ENCODE measurements at regions not wholly inside any gene's neighbourhood (a gene's known extent, or its start where the extent isn't known, plus 50 kb on each side); places are given as distances from the start of the nearest gene placed in this dataset.

DNA sequence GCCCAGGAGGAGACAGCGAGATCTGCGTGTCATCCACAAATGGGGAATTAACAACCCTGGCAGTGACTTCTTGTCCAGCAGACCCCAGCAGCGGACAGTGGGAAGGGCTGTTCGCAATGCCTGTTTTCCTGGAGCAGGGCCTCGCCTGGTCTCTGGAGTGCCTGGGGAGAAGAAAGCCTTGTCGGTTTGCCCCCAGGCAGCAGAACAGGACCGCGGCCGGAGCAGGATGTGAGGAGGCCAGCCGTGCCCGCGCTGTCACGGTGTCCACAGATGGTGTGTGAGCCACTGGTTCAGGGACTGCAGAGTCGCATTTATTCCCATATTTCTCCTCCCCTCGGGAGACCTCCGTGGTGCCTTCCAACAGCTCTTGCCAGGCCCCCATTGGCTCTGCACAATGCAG is 68.5 kb upstream of the GSE1 start:
- TF ChIP-seq, protein P1, sequence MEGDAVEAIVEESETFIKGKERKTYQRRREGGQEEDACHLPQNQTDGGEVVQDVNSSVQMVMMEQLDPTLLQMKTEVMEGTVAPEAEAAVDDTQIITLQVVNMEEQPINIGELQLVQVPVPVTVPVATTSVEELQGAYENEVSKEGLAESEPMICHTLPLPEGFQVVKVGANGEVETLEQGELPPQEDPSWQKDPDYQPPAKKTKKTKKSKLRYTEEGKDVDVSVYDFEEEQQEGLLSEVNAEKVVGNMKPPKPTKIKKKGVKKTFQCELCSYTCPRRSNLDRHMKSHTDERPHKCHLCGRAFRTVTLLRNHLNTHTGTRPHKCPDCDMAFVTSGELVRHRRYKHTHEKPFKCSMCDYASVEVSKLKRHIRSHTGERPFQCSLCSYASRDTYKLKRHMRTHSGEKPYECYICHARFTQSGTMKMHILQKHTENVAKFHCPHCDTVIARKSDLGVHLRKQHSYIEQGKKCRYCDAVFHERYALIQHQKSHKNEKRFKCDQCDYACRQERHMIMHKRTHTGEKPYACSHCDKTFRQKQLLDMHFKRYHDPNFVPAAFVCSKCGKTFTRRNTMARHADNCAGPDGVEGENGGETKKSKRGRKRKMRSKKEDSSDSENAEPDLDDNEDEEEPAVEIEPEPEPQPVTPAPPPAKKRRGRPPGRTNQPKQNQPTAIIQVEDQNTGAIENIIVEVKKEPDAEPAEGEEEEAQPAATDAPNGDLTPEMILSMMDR (IDR thresholded peaks at IDR 0.05), result no peak
- no peak for TF ChIP-seq POLR2A (IDR thresholded peaks at IDR 0.05)
- no peak for TF ChIP-seq POLR2AphosphoS5 (IDR thresholded peaks at IDR 0.05; ENCODE audit: insufficient read depth in 1 of 2, low read depth in 1 of 2)

Measured in vagina (tissue), 2 donors.